ENCODE measurements at regions not wholly inside any gene's neighbourhood (a gene's known extent, or its start where the extent isn't known, plus 50 kb on each side); places are given as distances from the start of the nearest gene placed in this dataset.

DNA sequence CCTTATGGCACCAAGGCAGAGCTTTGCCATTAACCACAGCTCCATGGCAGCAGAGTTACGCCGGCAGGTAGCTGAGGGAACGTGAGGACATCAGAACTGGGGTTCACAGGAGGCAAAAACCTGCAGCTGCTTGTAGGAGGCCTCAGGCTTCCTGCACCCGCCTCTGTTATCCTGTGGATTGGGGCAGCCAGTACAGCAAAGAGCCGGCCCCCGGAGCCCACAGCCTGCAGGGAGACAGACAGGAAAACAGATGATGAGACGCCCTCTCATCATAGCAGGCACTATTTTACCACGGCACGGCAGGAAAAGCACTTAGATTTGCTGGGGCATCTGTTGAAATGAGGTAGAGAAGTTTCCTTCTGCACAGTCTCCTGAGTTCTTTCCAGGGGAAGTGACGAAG lies 870.3 kb downstream of the TBC1D22A start:
- Histone ChIP-seq H3K9me3 (ENCODE audit: insufficient read depth, low read depth, low read length) (peaks cover 12% of the 10 kb centered on the region; the same call in 1 of the 2 replicates), H3F3A (ENCODE audit: low read depth) (no peaks in the 10 kb centered on the region), H3K4me3 (ENCODE audit: low read length, poor library complexity, severe bottlenecking) (no peak overlapping the region), H4K20me1 (ENCODE audit: insufficient read depth, low read length, poor library complexity, severe bottlenecking) (no peaks in the 10 kb centered on the region), H3K4me2 (ENCODE audit: low read depth, low read length, poor library complexity, severe bottlenecking) (no peak overlapping the region), H3K79me2 (ENCODE audit: insufficient read depth, low read length) (no peaks in the 10 kb centered on the region), H3K4me1 (ENCODE audit: insufficient read depth, low read length, poor library complexity, severe bottlenecking) (no peaks in the 10 kb centered on the region), H3K27me3 (ENCODE audit: insufficient read depth, low read length, poor library complexity, severe bottlenecking) (no peaks in the 10 kb centered on the region), H3K9ac (ENCODE audit: low read depth, low read length, poor library complexity, severe bottlenecking) (no peak overlapping the region), H2AFZ (ENCODE audit: low read length) (no peak overlapping the region), H3K36me3 (ENCODE audit: insufficient read depth, low read length) (no peaks in the 10 kb centered on the region), H3K9me2 (replicated peaks; ENCODE audit: low read depth, low read length) (no peaks in the 10 kb centered on the region)
- TF ChIP-seq, protein P1, sequence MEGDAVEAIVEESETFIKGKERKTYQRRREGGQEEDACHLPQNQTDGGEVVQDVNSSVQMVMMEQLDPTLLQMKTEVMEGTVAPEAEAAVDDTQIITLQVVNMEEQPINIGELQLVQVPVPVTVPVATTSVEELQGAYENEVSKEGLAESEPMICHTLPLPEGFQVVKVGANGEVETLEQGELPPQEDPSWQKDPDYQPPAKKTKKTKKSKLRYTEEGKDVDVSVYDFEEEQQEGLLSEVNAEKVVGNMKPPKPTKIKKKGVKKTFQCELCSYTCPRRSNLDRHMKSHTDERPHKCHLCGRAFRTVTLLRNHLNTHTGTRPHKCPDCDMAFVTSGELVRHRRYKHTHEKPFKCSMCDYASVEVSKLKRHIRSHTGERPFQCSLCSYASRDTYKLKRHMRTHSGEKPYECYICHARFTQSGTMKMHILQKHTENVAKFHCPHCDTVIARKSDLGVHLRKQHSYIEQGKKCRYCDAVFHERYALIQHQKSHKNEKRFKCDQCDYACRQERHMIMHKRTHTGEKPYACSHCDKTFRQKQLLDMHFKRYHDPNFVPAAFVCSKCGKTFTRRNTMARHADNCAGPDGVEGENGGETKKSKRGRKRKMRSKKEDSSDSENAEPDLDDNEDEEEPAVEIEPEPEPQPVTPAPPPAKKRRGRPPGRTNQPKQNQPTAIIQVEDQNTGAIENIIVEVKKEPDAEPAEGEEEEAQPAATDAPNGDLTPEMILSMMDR (conservative IDR thresholded peaks at IDR 0.05; ENCODE audit: low read length) = no peak
- TF ChIP-seq EZH2phosphoT487 (IDR thresholded peaks at IDR 0.05; ENCODE audit: borderline replicate concordance) = no peak

DNA sequence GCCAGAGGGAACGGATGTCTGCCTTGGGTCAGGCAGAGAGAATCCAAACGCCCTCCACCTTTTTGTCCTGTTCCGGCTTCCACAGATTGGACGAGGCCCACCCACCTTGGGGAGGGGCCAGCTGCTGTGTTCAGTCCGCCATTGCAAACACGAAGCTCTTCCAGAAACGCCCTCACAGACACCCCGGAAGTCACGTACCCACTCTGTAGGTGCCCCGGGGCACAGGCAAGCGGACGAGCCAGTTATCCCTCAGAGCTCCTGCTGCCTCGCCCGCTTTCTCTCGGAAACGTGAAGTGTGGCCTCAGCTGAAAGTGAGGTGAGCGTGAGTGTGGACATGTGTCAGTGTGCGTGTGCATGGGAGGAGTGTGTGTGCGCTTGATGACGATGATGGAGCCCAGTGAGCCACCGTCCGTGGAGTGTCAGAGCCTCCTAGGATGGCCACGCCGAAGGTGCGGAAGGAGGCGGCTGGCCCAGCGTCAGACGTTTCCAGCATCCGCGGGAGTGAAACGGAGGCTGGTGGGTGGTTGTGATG lies 869.2 kb downstream of the TBC1D22A start:
- H3K27me3 ChIP-seq (ENCODE audit: insufficient read depth, low read length, poor library complexity, severe bottlenecking) = no peaks in the 10 kb centered on the region
- TF ChIP-seq, protein P1 (conservative IDR thresholded peaks at IDR 0.05; ENCODE audit: low read length) = no peak
- no peak for TF ChIP-seq EZH2phosphoT487 (IDR thresholded peaks at IDR 0.05; ENCODE audit: borderline replicate concordance)
- no peaks in the 10 kb centered on the region for H4K20me1 ChIP-seq (ENCODE audit: insufficient read depth, low read length, poor library complexity, severe bottlenecking)
- no peak overlapping the region for H2AFZ ChIP-seq (ENCODE audit: low read length)
- no peak overlapping the region for H3K4me2 ChIP-seq (ENCODE audit: low read depth, low read length, poor library complexity, severe bottlenecking)
- H3K9ac ChIP-seq (ENCODE audit: low read depth, low read length, poor library complexity, severe bottlenecking) = no peak overlapping the region
- H3K36me3 ChIP-seq (ENCODE audit: insufficient read depth, low read length) = no peaks in the 10 kb centered on the region
- no peak overlapping the region for H3K4me3 ChIP-seq (ENCODE audit: low read length, poor library complexity, severe bottlenecking)
- no peaks in the 10 kb centered on the region for H3F3A ChIP-seq (ENCODE audit: low read depth)
- peaks cover 12% of the 10 kb centered on the region; the same call in 1 of the 2 replicates for H3K9me3 ChIP-seq (ENCODE audit: insufficient read depth, low read depth, low read length)
- H3K4me1 ChIP-seq (ENCODE audit: insufficient read depth, low read length, poor library complexity, severe bottlenecking) = no peaks in the 10 kb centered on the region
- no peaks in the 10 kb centered on the region for H3K9me2 ChIP-seq (replicated peaks; ENCODE audit: low read depth, low read length)
- H3K79me2 ChIP-seq (ENCODE audit: insufficient read depth, low read length) = no peaks in the 10 kb centered on the region

- H4K20me1 ChIP-seq (ENCODE audit: insufficient read depth, low read length, poor library complexity, severe bottlenecking) = no peaks in the 10 kb centered on the region
- no peaks in the 10 kb centered on the region for H3K4me1 ChIP-seq (ENCODE audit: insufficient read depth, low read length, poor library complexity, severe bottlenecking)
- H3K9me2 ChIP-seq (replicated peaks; ENCODE audit: low read depth, low read length) = no peaks in the 10 kb centered on the region
- H3F3A ChIP-seq (ENCODE audit: low read depth) = no peaks in the 10 kb centered on the region
- H3K27me3 ChIP-seq (ENCODE audit: insufficient read depth, low read length, poor library complexity, severe bottlenecking) = no peaks in the 10 kb centered on the region
- no peak overlapping the region for H3K4me2 ChIP-seq (ENCODE audit: low read depth, low read length, poor library complexity, severe bottlenecking)
- peaks cover 17% of the 10 kb centered on the region; the same call in 1 of the 2 replicates for H3K9me3 ChIP-seq (ENCODE audit: insufficient read depth, low read depth, low read length)
- H3K36me3 ChIP-seq (ENCODE audit: insufficient read depth, low read length) = no peaks in the 10 kb centered on the region
- no peak overlapping the region for H3K4me3 ChIP-seq (ENCODE audit: low read length, poor library complexity, severe bottlenecking)
- TF ChIP-seq, protein P1 (conservative IDR thresholded peaks at IDR 0.05; ENCODE audit: low read length) = no peak
- no peak for TF ChIP-seq EZH2phosphoT487 (IDR thresholded peaks at IDR 0.05; ENCODE audit: borderline replicate concordance)
- H3K9ac ChIP-seq (ENCODE audit: low read depth, low read length, poor library complexity, severe bottlenecking) = no peak overlapping the region
- H3K79me2 ChIP-seq (ENCODE audit: insufficient read depth, low read length) = no peaks in the 10 kb centered on the region
- H2AFZ ChIP-seq (ENCODE audit: low read length) = no peak overlapping the region
Measured at GRCh38 chr22:47630741-47631534, 868.5 kb downstream of the TBC1D22A start.
